Right hindlimb (tissue), 1 donor: ENCODE measurements at regions not wholly inside any gene's neighbourhood (a gene's known extent, or its start where the extent isn't known, plus 50 kb on each side); places are given as distances from the start of the nearest gene placed in this dataset.
"Not testable (repeated sequence)": the region's sequence is repeated elsewhere in the genome, so short reads cannot be mapped to it uniquely, and the experiment has no call there.

Experiments
- DNase-seq: peaks from one replicate; pipeline ENCODE4 v3.0.0-alpha.2; 2018

DNA sequence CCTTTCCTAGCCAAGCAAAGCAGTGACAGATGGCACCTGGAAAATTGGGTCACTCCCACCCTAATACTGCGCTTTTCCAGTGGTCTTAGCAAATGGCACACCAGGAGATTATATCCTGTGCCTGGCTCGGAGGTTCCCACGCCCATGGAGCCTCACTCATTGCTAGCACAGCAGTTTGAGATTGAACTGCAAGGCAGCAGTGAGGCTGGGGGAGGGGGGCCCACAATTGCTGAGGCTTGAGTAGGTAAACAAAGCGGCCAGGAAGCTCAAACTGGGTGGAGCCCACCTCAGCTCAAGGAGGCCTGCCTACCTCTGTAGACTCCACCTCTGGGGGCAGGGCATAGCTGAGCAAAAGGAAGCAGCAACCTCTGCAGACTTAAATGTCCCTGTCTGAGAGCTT is 635.0 kb downstream of the C12orf50 start:
- DNase-seq = not testable (repeated sequence)

DNA sequence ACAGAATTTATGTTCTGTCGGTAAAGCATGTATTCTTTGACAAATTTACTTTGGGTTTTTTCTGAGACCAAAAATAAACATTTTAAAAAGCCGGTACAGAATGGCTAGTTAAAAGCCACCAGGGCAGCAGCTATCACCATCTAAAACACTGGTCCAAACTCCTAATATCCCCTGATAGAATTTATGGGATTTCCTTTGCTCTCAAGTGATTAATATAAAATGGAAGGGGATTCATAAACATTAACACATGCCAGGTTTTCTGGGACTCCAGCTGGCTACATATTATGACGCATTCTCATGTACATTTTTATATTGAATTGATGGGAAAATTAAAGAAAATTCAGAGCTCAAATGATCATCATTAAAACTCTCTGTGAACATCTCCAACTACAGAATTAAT is 640.8 kb downstream of the C12orf50 start:
- no peak for DNase-seq

DNA sequence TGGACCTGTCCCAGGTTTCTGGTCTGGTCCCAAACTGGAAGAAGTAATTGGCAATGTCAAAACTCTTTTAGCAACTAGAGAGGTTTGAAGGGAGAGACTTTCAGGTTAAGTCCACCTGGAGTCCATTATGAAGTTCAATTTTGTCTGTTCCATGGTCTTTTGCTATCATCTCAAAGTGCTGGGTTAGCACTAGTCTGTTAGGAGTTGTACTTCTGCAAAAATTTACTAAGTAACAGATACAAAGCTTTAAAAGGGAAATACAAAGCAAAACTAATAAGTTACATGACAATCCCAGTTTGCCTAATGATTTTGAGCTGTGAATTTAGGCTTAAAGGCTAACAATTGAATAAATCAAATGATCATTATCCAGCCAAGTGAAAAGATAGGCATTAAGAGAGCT is 643.9 kb downstream of the C12orf50 start:
- no peak for DNase-seq

DNA sequence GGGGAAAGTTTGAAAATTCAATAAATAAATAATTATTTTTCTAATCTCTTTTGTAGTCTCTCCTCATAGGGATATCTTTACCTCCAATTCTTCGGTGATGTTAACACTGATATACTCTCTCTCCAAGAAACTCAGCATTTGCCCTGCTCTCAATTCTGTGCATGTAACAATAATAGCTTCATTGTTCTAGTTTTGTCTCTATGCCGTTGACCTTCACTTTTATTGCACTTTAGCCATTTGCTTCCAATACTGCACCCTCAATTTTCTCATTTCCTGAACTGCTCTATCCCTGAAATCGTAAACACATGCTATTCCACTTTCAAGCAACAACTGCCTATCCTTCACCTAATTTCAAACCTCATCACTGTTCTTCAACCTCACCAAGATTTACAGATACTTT is 645.0 kb downstream of the C12orf50 start:
- DNase-seq = no peak

DNA sequence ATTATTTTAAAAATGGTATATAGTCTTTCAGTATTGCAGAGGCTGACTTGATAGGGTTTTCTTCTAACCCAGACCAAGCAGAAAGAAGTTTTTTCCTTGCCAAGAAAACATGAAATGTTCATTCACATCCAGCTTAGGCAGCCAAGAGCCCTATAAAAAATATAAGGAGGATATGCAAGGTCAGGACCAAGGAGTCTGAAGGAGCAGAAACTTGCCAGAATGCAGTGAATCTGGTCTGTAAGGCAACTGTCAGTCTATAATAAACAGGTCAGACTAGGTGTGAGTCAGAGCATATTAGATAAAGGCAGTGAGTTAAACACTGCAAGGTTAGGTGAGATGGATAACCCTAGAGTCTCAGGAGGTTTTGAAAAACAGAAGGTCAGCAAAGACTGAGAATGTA is 645.5 kb downstream of the C12orf50 start:
- no peak for DNase-seq

DNA sequence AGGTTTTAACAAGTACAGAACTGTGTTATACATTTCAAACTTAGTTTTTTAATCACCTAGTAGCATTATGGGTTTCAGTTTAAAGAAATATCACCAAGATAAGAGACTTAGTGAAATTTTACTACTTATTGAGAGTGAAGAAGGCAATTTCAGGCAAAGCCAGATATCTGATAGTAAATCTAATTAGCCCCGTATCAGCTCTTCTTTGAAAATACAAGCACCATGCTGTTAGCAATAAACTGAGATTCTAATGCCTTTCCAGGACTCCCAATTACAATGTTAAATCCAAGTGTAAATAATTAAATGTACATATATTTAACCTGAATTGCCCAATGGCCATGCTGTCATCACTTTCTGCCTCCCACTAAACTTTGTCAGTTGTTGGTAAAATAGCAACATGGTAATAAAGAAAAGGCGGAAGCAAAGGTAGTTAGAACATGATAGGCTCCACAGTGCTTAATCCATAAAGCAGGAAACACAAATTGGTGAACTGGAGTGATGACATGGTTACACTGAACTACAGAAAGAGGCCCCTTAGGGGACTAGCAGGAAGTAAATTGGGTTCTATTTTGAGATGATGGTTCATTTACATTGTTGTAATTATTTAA is 646.1 kb downstream of the C12orf50 start:
- no peak for DNase-seq

DNA sequence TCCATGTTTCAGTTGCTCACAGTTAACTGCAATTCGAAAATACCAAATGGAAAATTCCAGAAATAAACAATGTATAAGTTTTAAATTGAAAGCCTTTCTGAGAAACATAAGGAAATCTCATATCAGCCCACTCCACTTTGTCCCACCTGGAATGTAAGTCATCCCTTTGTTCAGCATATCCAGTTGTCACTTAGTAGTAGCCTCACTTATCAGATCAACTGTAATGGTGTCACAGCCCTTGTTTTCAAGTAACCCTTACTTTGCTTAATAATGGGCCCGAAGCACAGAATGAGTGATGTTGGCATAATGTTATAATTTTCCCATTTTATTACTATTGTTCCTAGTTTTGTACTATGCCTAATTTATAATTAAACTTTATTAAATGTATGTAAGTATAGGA is 646.8 kb downstream of the C12orf50 start:
- DNase-seq = no peak

DNA sequence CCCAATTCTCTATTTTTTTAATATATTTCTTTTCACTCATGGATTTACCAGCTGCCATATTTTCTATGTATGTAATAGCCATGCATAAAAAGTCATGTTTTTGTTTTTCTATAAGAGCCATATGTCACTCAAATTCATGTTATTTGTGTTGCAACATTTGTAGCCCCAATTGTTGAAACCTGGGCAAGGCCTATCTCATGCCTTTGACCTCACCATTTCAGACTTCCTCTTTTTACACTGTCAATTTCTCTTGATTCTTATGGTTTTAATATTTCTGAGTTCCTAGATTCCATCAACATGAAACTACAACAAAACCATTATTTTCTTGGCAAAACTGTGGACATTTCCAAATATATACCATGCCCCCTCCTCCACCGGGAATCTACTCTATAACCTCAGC is 647.5 kb downstream of the C12orf50 start:
- DNase-seq = no peak

DNA sequence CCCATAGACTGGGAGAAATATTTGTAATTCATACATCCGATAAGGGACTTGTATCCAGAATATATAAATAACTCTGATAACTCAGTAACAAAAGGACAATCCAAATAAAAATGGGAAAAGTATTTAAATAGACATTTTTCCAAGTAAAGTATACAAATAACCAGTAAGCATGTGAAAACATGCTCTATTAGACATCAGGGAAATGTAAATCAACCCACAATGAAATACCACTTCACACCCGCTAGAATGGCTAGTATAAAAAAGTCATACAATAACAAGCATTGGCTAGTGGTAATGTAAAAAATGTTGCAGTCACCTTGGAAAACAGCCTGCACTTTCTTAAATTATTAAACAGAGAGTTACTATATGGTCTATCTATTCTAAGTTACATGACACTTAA is 650.7 kb downstream of the C12orf50 start:
- DNase-seq = no peak

DNA sequence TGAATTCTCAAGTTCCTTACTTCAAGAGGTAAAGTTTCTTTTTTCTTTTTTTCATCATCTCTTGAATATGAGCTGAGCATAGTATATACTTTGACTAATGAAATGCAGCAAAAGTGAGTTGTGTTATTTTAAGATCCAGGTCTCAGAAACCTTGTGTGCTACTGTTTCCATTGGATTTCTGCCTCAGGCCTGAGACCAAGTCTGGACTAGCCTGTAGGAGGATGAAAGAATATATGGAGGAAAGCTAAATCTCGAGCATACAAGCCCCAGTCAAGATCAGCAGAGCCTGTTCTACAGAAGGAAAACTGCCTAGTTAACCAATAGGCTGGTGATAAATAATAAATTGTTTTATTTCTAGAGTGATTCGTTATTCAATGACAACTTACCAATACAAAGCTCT is 652.5 kb downstream of the C12orf50 start:
- no peak for DNase-seq

DNA sequence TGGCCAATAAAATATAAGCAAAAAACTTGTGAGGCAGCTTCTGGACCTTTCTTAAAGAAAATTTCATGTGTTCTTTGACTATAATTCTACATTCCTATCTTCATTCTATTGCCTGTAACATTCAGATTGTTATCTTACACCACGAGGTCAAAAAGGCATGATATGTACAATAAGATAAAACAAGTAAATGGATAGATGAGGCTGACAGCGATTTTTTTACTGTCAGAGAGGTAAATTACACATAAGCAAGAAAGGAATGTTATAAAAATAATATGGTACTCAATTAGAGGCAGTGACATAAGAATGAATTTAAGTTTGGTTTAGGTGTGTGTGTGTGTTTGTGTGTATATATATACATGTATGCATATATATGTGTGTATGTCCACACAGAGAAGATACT is 660.0 kb downstream of the C12orf50 start:
- no peak for DNase-seq

DNA sequence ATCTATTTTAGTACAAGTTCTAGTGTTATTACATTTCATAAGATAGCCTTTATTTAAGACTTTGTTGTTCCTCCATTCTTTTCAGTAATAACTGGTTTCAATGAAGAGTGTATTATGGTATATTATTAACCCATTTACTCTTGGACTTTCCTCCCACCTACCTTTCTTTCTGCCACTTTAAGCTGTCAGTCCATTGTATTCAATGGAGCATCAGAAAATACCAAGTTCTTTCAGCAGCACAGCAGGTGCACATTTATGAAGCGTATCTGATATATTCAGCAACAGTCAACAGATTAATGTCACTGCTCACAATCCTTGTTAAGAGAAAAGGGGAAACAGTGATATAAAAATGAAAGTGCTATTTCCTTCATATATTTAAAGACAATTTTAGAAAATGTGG is 660.9 kb downstream of the C12orf50 start:
- no peak for DNase-seq

DNA sequence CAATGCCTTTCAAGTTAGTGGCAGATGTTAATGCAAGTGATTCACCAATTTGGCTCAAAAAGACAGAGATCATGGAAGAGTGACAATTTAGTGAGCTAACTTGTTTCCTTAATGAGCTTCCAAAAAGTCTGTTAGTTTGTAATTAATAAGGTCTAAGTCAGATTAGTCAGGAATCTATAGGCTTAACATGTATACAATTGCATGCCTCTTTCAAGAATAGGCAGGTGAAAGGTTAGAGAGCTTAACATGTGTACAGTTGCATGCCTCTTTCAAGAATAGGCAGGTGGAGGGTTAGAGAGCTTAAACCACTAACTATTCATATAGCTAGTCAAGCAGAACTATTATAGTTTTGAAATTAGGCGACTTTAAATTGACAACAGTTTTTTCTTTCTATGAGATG is 663.8 kb downstream of the C12orf50 start:
- no peak for DNase-seq

DNA sequence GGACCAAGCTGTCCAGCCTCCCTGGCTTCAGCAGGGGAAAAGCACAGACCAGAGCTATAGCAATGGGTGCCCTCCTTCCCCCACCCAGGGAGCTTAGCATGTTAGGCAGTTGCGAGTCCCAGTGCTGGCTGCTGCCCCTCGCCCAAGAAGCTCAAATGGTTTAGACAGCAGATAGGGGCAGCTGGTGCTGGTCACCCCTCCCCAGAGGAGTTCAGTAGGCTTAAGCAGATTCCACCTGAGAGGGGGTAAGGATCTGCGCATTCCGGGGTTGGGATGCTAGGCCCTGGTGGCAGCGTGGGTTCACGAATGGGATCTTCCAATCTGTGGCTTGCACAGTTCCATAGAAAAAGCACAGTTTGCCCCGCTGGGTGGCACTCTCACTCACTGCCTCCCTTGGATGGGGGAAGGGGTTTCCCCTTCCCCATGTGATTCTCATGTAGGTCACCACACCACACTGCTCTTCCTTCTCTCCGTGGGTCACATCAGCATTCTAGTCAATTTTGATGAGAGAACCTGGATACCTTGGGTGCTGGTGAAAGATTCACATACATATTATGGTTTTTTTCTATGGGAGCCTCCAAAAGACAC is 665.6 kb downstream of the C12orf50 start:
- no peak for DNase-seq

DNA sequence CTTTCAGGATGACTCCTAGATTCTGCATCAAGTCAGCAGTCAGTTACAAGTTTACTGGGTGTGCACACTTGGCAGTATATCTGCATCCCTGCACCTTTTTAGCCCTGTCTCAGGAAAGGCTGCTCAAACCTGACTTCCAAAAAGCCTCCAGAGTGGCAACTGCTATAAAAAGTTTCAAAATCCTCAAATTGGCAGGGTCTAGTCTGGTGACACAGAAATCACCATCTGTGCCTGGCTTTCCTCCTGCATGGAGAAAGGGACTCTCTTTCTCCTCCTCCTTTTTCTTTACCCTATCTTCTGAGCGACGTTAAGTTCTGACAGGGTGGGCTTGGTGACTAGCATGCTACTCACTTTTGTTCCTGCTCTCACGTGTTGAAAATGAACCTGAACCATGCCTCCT is 679.5 kb downstream of the C12orf50 start:
- DNase-seq = no peak

DNA sequence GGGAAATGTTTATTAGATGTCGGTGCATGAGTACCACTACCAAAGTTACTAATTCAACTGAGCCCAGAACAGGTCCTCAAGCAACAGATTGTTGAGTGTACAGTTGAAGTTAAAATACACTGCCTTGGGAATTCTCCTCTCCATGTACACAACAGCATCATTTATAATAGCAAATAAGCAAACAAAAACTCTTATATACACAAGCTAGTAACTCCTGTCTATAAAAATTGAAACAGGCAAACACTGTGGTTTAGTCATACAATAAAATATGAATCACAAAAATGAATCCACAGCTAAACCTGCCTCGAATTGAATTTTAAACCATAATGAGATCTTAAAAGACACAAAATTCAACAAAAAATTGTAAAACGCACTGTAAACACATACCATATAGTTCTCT is 681.1 kb downstream of the C12orf50 start:
- DNase-seq = no peak

DNA sequence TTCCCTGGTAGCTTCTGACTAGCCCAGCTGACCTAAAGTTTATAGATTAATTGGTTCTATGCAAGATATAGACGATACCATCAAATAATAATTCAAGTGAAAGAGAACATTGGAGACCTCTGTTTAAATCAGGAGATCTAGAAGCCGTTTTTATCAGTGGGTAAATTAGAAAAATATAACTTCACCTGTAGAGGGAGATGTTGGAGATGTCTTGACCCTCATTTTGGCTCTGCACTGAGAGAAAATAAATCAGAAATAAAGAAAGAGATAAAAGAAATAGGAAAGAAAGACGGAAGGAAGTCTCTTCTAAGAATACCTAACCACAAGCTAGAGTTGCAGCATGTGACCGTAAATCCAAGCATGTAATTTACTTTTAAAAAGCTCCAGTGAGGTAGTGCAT is 684.5 kb downstream of the C12orf50 start:
- DNase-seq = no peak

DNA sequence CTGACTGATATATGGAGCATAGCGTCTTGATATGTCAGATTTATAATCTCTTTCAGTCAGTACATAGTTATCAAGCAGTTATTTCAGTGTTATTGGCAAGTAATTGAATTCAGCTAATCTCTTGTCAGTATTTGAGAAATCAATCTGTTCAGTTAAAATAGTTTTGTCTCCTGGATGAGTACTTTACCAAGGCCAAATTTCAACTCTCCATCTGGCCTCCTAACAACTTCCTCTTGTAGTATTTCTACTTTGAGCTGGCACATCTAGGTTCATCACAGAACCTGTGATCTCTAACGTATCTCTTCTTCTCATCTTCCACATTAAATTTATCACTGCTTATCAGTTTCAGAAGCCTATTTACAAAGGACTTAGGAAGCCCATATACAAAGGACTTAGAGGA is 690.5 kb downstream of the C12orf50 start:
- no peak for DNase-seq

DNA sequence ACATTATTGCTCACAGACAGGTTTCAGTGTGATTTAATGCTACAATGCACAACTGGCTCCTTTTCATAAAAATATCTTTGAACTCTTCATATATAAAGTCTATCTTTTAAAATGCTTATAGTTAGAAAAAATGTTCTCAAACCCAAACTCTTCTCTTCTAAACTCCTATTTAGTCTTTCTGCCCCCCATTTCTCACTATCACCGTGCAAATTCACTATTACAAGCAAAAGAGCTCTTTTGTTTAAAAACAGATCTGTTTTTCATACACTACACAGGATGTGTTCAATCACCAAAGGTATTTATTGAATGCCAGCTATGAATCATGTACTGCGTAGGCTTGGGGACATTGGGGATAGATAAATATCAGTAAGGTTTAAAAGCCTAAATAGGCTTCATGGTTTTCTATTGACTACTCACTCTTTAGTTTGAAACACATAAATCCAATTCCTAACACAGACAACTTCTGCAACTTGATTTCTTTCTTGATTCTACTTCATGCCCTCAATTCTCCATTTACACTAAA is 692.3 kb downstream of the C12orf50 start:
- DNase-seq = no peak

DNA sequence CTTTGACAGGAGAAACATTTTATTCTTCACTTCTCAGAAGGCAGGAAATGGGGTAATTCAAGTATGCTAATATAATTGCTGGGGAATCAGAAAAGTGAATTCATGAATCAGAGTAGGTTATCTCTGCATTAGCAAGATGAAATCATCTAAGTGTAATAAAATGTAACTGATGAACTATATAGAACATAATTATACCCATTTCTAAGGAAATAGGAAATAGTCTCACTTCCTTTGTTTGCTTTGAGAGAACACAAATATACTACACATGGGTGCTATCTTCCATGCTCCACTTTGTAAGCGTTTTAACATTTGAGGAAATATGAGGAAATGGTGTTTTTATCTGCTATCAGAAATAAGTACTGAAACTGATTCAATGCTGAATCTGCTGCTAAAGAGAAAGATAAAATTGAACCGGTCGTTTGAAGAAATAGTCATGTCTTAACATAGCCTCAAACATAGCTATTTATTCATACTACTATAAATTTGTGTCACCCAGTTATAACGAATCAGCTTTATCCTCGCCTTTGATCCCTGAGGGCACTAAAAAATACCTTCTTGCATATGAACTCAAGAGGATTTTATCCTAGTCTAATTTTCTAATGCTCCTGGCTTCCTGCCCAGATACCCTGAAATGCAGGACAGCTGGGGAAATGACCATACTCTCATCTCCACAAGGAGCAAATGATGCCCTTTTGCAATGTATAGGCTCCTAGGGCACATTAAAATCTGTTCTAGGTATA is 696.0 kb downstream of the C12orf50 start:
- no peak for DNase-seq

DNA sequence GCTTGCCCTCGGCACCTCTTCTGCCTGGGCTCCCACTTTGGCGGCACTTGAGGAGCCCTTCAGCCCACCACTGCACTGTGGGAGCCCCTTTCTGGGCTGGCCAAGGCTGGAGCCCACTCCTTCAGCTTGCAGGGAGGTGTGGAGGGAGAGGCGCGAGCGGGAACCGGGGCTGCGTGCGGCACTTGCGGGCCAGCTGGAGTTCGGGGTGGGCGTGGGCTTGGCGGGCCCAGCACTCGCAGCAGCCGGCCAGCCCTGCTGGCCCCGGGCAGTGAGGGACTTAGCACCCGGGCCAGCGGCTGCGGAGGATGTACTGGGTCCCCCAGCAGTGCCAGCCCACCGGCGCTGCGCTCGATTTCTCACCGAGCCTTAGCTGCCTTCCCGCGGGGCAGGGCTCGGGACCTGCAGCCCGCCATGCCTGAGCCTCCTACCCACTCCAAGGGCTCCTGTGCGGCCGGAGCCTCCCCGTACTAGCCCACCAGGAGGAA is 699.1 kb downstream of the C12orf50 start:
- DNase-seq = not testable (repeated sequence)

DNA sequence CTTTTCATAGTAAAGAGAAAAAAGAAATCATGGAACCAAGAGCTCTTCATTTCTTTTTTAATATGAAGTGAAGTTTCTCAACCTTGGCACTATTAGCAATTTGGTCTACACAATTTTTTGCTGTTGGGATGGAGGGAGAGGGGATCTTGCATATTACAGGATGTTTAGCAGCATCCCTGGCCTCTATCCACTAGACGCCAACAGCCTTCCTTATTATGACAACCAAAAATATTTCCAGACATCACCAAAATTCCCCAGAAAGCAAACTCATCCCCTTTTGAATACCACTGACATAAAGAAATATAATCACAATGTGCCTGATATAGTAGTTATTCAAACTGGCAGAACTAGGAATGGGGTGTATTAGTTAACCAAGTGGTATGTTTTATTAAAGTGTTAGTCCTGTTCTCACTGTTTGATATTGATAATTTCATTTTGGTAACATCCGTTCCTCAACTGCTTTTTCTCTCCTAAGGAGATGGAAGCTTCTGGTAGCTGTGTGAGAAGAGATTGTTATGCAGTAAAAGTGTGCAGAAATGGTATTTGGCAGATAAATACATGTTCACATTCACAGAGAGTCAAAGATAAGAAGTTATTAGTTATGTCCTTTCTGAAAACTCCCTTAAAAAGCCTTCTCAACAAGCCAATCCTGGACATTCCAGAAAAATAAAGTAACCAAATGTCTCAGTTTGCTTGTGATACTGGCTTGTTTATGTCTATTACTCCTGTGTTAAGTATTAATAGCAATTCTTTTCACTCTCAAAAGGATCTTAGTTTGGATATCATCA is 699.9 kb downstream of the C12orf50 start:
- DNase-seq = no peak

DNA sequence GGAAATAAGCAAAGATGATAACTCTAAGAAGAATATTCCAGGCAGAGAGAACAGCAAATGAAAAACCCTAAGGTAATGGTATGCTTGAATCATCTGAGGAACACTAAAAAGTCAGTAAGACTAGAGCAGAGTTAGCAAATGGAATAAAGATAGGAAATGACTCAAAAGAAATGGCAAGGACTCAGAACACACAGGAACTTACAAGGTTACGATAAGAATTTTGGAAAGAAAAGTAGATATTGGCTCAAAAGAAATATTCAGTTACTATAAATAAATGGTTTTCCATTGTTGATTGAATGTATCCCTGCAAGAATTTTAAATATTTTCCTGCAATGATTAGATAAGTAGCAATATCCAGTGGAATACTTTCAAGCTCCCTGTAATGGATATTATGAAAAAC is 705.8 kb downstream of the C12orf50 start:
- DNase-seq = no peak
